NCI-H1105 treated with DMSO at 0.1 percent for 48 hours (cell line): ENCODE measurements at regions not wholly inside any gene's neighbourhood (a gene's known extent, or its start where the extent isn't known, plus 50 kb on each side); places are given as distances from the start of the nearest gene placed in this dataset.
"Not testable (repeated sequence)": the region's sequence is repeated elsewhere in the genome, so short reads cannot be mapped to it uniquely, and the experiment has no call there.

ENCODE experiments used
- DNase-seq: peaks from one replicate; lab custom pipeline; 2025; lab: John Stamatoyannopoulos, UW

DNA sequence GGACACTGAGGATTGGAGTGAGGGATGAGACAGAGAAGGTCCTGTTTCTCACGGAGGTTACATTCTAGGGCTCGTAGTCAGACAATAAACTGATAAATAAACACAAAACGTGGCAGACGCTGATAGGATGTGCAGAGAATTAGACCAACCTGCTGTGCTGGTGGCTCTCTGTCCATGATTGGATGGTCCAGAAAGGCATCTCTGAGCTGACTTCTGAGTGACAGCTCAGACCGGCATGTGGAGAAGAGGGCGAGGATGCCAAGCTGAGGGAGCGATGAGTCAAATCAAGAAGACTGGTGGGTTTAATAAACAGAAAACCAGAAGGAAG is 132.3 kb upstream of the TAF11L2 start:
- no peak for DNase-seq

DNA sequence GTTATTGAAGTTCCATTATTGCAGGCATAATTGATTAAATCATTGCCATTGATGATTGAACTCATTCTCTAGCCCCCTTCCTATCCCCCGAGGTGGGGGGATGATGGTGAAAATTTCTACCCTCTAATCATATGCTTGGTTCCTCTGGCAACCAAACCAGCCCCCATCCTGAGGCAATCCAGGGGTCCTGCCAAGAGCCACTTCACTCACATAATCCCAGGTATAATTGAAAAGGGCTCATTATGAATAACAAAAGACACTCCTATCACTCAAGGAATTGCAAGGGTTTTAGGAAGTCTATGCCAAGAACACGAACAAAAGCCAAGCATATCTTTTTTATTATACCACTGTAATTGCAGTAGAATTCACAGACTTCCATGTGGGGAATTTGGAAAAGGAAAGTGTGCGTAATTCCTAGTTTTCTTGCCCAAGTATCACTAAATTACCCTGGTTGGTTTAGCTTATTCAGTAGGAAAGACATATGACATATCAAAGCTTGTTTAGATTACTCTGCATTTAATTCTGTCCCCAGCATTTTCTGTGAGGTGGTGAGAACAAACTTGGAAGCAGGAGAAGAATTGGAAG is 130.7 kb upstream of the TAF11L2 start:
- no peak for DNase-seq

GRCh38 chr5:17370651-17371050 is 127.4 kb upstream of the TAF11L2 start:
- no peak for DNase-seq

GRCh38 chr5:17373406-17373805 is 124.6 kb upstream of the TAF11L2 start:
- DNase-seq, result no peak

GRCh38 chr5:17373814-17374556 is 124.0 kb upstream of the TAF11L2 start:
- no peak for DNase-seq

GRCh38 chr5:17374973-17375742 is 122.9 kb upstream of the TAF11L2 start:
- no peak for DNase-seq

DNA sequence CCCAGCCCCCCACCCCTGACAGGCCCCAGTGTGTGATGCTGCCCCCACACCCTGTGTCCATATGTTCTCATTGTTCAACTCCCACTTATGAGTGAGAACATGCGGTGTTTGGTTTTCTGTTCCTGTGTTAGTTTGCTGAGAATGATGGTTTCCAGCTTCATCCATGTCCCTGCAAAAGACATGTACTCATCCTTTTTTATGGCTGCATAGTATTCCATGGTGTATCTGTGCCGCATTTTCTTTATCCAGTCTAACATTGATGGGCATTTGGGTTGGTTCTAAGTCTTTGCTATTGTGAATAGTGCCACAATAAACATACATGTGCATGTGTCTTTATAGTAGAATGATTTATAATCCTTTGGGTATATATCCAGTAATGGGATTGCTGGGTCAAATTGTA is 122.1 kb upstream of the TAF11L2 start:
- not testable (repeated sequence) for DNase-seq

GRCh38 chr5:17378346-17378997 is 119.6 kb upstream of the TAF11L2 start:
- no peak for DNase-seq

DNA sequence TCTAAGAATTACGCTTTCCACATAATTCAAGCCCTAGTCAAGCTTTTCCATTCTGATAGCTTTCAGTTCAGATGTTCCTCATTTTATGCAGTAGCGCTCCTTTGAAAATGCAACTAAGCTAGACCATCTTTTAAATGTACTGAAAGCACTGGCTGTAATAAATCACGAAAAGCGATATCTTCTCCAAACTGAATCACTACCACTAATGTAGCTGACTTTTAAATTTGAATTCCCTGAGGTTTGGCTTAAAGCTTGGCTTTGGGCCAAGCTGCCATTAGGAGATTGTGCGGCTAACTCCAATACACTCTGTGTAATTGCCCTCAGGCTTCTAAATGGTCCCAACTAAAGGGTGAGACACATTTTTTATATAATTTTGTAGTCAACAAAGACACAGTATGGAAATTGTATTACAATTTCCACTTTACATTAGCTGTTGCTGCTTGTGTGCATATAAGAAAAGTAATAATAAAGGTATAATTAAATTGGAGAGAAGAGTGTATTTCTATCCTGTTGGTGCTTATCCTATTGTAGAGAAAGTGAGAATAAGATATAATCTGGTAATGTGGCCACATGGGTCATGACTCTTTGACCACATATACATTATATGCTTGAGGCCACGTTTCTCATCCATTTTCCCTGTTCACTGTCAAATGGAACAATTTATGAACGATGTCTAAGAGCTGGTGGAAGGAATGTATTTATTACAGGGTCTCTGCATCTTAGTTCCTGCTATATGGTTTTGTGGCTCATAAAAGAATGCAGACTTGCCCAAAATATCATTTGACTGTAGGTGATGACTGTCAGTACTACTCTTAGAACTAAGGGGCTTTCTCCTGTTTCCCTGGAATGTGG is 118.7 kb upstream of the TAF11L2 start:
- peak; percentile 7 for DNase-seq

- DNase-seq, result no peak
Measured at GRCh38 chr5:17381932-17382331, 116.1 kb upstream of the TAF11L2 start.

GRCh38 chr5:17383526-17383925 is 114.5 kb upstream of the TAF11L2 start:
- no peak for DNase-seq

- DNase-seq, result no peak
Measured at GRCh38 chr5:17384181-17384580, 113.8 kb upstream of the TAF11L2 start.

DNA sequence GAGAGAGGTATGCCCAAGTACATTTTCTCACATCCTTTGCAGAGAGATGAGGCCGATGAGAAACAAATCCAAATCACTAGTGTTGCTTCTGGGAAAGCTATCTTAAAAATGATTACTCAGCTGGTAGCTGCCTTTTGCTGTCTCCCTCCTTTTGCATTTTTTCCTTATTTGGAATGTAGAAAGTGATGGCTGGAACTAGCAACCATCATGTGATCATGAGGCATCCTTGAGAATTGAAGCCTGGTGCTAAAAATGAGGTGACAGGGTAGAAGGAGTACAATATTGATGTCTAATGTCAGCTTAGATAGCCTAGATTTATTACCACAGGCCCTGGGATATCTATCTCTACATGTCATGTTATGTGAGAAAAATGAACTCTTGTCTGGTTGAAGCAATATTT is 109.3 kb upstream of the TAF11L2 start:
- DNase-seq, result no peak

DNA sequence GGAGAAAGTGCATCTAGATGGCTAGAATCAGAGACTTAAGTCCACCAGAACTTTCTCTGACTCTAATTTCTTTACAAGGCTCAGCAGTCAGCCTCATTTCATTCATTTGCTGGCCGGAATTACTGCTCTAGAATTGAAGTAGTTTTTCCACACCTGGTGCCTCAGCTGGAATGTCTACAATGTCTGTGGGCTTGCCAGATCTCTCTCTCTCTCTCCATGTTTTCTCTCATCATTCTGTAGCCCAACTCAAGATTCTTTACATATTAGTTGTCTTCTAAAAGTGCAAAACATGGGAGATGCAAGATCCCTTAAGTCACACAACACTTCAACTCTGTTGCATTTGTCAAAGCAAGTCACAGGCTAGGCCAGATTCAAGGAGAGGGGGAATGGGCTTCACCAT is 103.9 kb upstream of the TAF11L2 start:
- no peak for DNase-seq

- no peak for DNase-seq
Measured at GRCh38 chr5:17395106-17395880, 102.7 kb upstream of the TAF11L2 start.

- DNase-seq, result no peak
Measured at GRCh38 chr5:17396247-17396646, 101.8 kb upstream of the TAF11L2 start.

DNA sequence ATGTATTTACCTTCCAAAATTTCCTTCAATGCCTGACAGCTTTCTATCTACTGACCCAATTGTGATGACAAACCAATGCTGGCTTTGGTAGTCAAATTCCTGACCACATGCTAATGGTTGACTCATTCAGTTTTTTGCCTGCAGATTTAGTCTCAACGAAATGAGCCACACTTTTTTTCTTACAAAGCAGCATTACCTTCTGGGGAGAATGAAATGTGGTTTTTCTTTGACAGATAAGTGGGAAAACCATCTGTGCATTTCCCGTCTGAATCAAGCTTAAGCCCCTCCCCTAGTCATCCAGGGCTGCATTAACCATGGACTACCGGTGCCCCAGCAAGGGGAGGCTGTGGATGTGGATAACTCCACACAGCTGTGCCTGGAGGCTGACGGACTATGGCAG is 99.6 kb upstream of the TAF11L2 start:
- DNase-seq, result no peak

- DNase-seq, result no peak
Measured at GRCh38 chr5:17398866-17399835, 98.9 kb upstream of the TAF11L2 start.

- no peak for DNase-seq
Measured at GRCh38 chr5:17399931-17400330, 98.1 kb upstream of the TAF11L2 start.
